GM12891 (cell line): ENCODE measurements at regions not wholly inside any gene's neighbourhood (a gene's known extent, or its start where the extent isn't known, plus 50 kb on each side); places are given as distances from the start of the nearest gene placed in this dataset.

Experiments
- POLR2A ChIP-seq: IDR thresholded peaks from 2 replicates; pipeline ENCODE4 v1.6.1; 2011; ENCODE audit warnings: low read depth, low read length, control low read depth
- POLR2AphosphoS5 ChIP-seq: IDR thresholded peaks from 2 replicates; pipeline ENCODE4 v1.6.1; 2011; ENCODE audit warnings: low read depth, low read length, control low read depth
- TAF1 ChIP-seq: IDR thresholded peaks from 2 replicates; pipeline ENCODE4 v1.6.1; 2011; ENCODE audit warnings: low read depth, low read length, control low read depth

DNA sequence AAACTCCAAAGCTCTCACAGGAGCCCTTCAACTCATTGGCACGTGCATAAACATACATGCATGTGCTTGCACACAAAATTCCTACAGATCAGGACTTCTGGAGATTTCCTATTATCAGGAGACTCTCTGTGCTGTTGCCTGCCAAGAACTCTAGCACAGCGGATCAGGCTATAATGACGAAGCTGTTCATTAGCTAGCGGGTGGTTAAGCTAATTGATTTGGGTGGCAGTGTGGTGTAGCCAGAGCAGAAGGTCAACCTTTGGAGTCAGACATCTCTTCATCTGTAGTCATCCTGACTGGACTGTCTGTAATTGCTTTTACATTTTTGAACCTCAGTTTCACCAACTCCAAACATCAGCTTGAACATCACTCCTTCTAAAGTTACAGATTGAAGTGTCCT is 69.0 kb downstream of the KIF2B start:
- TF ChIP-seq TAF1 (no peak), POLR2A (no peak), POLR2AphosphoS5 (no peak)
